Aorta (tissue), 5 donors: ENCODE measurements at regions not wholly inside any gene's neighbourhood (a gene's known extent, or its start where the extent isn't known, plus 50 kb on each side); places are given as distances from the start of the nearest gene placed in this dataset.
"Not testable (repeated sequence)": the region's sequence is repeated elsewhere in the genome, so short reads cannot be mapped to it uniquely, and the experiment has no call there.

Source experiments
- ATAC-seq: fragments of 200-7000 bp; cut with Tn5 transposase; one replicate; pipeline ENCODE4 v1.9.1; 2022; ENCODE audit warnings: moderate library complexity; ENCODE audit not compliant: low FRiP score
- DNase-seq, 2 donors: peaks; one replicate each; pipeline ENCODE4 v3.0.0-alpha.2; 2020
- H3K27ac ChIP-seq, 2 donors: one replicate each; pipeline ENCODE4 v1.5.1; 2013; ENCODE audit warnings: low read length in 2 of 2, mild to moderate bottlenecking in 2 of 2, moderate library complexity in 2 of 2, control low read depth in 1 of 2, inconsistent platforms in 1 of 2, low read depth in 1 of 2
- H3K27me3 ChIP-seq, 2 donors: one replicate each; pipeline ENCODE4 v1.6.1; 2013; ENCODE audit warnings: control low read depth in 1 of 2, low read length in 1 of 2, mild to moderate bottlenecking in 1 of 2, moderate library complexity in 1 of 2; ENCODE audit not compliant: insufficient read depth in 2 of 2, control insufficient read depth in 1 of 2
- H3K36me3 ChIP-seq, 2 donors: one replicate each; pipeline ENCODE4 v1.6.1; 2013; ENCODE audit warnings: control low read depth in 1 of 2, low read length in 1 of 2, mild to moderate bottlenecking in 1 of 2; ENCODE audit not compliant: insufficient read depth in 2 of 2, control insufficient read depth in 1 of 2
- H3K4me1 ChIP-seq, 2 donors: one replicate each; pipeline ENCODE4 v1.6.1; 2013; ENCODE audit warnings: low read length in 2 of 2, control low read depth in 1 of 2, mild to moderate bottlenecking in 1 of 2, moderate library complexity in 1 of 2; ENCODE audit not compliant: insufficient read depth in 2 of 2, control insufficient read depth in 1 of 2
- H3K4me3 ChIP-seq, 2 donors: one replicate each; pipeline ENCODE4 v1.5.1; 2013; ENCODE audit warnings: low read length in 2 of 2, control low read depth in 1 of 2, mild to moderate bottlenecking in 1 of 2
- H3K9me3 ChIP-seq: one replicate; pipeline ENCODE4 v1.6.1; 2013; ENCODE audit warnings: mild to moderate bottlenecking, low read length; ENCODE audit not compliant: control insufficient read depth
- WGBS, 2 donors: extraction: QIAGEN DNeasy Blood & Tissue Kit; methylation state at CpG; one replicate each; pipeline ENCODE4 v1.1.7; 2013; 5-methylcytosine and 5-hydroxymethylcytosine counted together
- intact Hi-C, 2 donors: fragments of 100-400 bp; cut with DNase I; formaldehyde crosslinking; loops; one replicate each; pipeline versions ENCODE4 v1.14.2 to v1.15.0; 2022
- donor health status: healthy with polysubstance abuse.
- donor health status: Bipolar disorder and iron deficiency.
- donor health status: DM: no; HTN: no; CAD: no.
- donor health status: DM: no; HTN: no; CAD: no.
- donor health status: DM: yes; HTN: yes; CAD: no.

DNA sequence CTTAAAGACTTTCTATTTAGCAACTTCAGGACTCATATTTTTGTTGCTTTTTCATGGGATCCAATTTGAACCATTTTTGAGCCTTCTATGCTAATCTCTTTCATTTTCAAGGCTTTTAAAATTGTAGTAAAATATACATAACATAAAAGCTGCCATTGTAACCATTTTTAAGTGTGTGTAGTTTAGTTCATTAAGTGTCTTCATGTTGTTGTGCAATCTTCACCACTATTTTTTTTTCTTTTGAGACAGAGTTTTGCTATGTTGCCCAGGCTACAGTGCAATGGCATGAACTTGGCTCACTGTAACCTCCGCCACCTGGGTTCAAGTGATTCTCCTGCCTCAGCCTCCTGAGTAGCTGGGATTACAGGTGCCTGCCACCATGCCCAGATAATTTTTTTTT, 451.6 kb downstream of the TMEM114 start:
- Histone ChIP-seq H3K27me3 (no peaks in the 10 kb centered on the region), H3K4me3 (no peak overlapping the region), H3K9me3 (no peaks in the 10 kb centered on the region), H3K36me3 (no peaks in the 10 kb centered on the region), H3K4me1 (no peaks in the 10 kb centered on the region), H3K27ac (no peak overlapping the region)
- no peak for ATAC-seq
- intact Hi-C loops: loop anchor here in 1 of 2 donors (10.0 kb wide), 1 partner anchor 64 kb away; no protein-coding TSS in a partner anchor
- 95 to 99% methylated on average over 1 of the region's 1 CpG for WGBS, 2 donors
- DNase-seq: no peak

- 69 to 70% methylated on average over 8 of the region's 8 CpGs for WGBS, 2 donors
- Histone ChIP-seq H3K4me1 (no peaks in the 10 kb centered on the region), H3K36me3 (no peaks in the 10 kb centered on the region), H3K9me3 (no peaks in the 10 kb centered on the region), H3K27me3 (no peaks in the 10 kb centered on the region), H3K27ac (no peak overlapping the region), H3K4me3 (no peak overlapping the region)
- intact Hi-C loops: loop anchor here in 1 of 2 donors (10.0 kb wide), 1 partner anchor 63 kb away; no protein-coding TSS in a partner anchor
- ATAC-seq (no peak), DNase-seq (no peak)
Observed at GRCh38 chr16:8137606-8138005, 452.7 kb downstream of the TMEM114 start.

GRCh38 chr16:8130197-8130596, 460.1 kb downstream of the TMEM114 start:
- Histone ChIP-seq H3K4me1 (no peaks in the 10 kb centered on the region), H3K9me3 (peaks cover 2% of the 10 kb centered on the region), H3K27me3 (no peaks in the 10 kb centered on the region), H3K27ac (no peak overlapping the region), H3K36me3 (no peaks in the 10 kb centered on the region), H3K4me3 (no peak overlapping the region)
- intact Hi-C loops: loop anchor here in 1 of 2 donors (10.0 kb wide), 1 partner anchor 55 kb away; no protein-coding TSS in a partner anchor
- ATAC-seq: no peak
- DNase-seq: no peak
- WGBS, 2 donors: 77 to 82% methylated on average over 4 of the region's 4 CpGs

DNA sequence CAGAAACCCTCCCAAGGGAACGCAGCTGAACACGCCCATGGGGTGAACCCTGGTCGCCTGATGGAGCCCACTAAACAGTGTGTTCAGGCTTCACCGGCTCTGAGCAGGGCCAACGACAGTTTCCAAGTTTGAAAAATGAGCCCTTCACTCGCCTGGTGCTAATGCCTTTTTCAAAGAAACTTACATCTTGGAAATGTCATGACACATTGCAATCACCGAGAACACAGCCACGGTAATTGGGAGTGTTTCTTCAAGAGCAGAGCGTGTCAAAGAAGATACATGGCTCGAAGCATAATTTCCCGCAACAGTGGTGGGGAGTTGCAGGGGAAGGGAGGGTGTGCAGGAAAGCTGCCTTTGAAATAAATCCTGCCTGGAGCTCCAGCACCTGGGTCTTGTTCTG, 463.2 kb downstream of the TMEM114 start:
- WGBS, 2 donors: 50 to 55% methylated on average over 11 of the region's 11 CpGs
- Histone ChIP-seq H3K27me3 (no peaks in the 10 kb centered on the region), H3K27ac (no peak overlapping the region), H3K4me1 (no peaks in the 10 kb centered on the region), H3K9me3 (peaks cover 2% of the 10 kb centered on the region), H3K36me3 (no peaks in the 10 kb centered on the region), H3K4me3 (no peak overlapping the region)
- intact Hi-C loops: no loop called here
- DNase-seq (no peak), ATAC-seq (no peak)

DNA sequence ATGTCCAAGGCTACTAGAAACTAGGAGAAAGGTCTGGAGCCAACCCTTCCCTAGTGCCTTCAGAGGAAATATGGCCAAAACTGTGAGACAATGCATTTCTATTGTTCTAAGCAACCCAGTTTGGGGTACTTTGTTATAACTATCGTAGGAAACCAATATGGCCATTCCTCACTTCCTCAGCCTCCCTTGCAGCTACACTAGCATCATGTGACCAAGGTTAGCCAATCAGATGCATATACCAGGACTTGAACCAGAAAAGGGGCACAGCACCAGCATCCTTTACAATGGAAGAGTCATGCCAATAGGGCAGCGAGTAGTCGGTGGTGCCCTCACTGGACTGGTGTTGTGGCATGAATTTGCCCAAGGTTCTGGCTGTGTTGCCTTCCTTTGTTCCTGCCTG, 464.0 kb downstream of the TMEM114 start:
- no peaks in the 10 kb centered on the region for H3K4me1 ChIP-seq
- H3K27me3 ChIP-seq: no peaks in the 10 kb centered on the region
- H3K4me3 ChIP-seq: no peak overlapping the region
- H3K27ac ChIP-seq: no peak overlapping the region
- H3K9me3 ChIP-seq: peaks cover 2% of the 10 kb centered on the region
- 95% methylated on average over 3 of the region's 3 CpGs for WGBS, 2 donors
- ATAC-seq: no peak
- no peak for DNase-seq
- H3K36me3 ChIP-seq: no peaks in the 10 kb centered on the region
- intact Hi-C loops: no loop called here

DNA sequence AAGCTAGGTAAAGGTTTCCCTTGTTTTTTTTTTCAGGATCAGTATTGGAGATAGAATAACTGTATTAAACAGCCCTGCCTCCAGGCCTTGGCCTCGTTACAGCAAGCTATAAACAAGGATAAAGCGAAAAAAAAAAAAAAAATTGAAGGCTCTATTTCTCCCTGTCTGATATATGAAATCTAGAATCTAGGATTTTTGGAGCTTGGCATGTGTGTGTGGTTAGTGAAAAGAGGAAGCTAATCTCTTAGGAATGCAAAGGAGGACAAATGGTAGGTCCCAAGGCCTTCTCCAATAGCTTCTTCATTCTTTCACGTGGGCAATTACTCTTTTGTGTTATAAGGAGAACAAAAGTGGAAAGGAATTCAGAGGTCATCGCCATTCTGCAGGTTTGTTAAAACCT, 470.3 kb downstream of the TMEM114 start:
- WGBS, 2 donors: 58 to 70% methylated on average over 4 of the region's 4 CpGs
- intact Hi-C loops: no loop called here

GRCh38 chr16:8115814-8116213, 474.5 kb downstream of the TMEM114 start:
- WGBS, 2 donors: 30 to 63% methylated on average over 2 of the region's 2 CpGs

More for the DNA sequence above, 470.3 kb downstream of the TMEM114 start:
- DNase-seq (no peak), ATAC-seq (no peak)
- no peaks in the 10 kb centered on the region for H3K4me1 ChIP-seq
- no peak overlapping the region for H3K4me3 ChIP-seq
- no peaks in the 10 kb centered on the region for H3K27me3 ChIP-seq
- H3K36me3 ChIP-seq: no peaks in the 10 kb centered on the region
- no peak overlapping the region for H3K27ac ChIP-seq
- H3K9me3 ChIP-seq: no peaks in the 10 kb centered on the region

GRCh38 chr16:8114941-8115340, 475.4 kb downstream of the TMEM114 start:
- ATAC-seq, H3K4me3 ChIP-seq, H3K27me3 ChIP-seq, H3K36me3 ChIP-seq, intact Hi-C loops, DNase-seq, H3K4me1 ChIP-seq, H3K9me3 ChIP-seq, H3K27ac ChIP-seq: not testable (repeated sequence)
- 95 to 98% methylated on average over 29 to 32 of the region's 32 CpGs for WGBS, 2 donors

More at GRCh38 chr16:8115814-8116213, 474.5 kb downstream of the TMEM114 start:
- no peak overlapping the region for H3K27ac ChIP-seq
- intact Hi-C loops: no loop called here
- H3K9me3 ChIP-seq: peaks cover 1% of the 10 kb centered on the region
- ATAC-seq (no peak), DNase-seq (no peak)
- no peaks in the 10 kb centered on the region for H3K4me1 ChIP-seq
- no peaks in the 10 kb centered on the region for H3K36me3 ChIP-seq
- no peak overlapping the region for H3K4me3 ChIP-seq
- H3K27me3 ChIP-seq: no peaks in the 10 kb centered on the region

DNA sequence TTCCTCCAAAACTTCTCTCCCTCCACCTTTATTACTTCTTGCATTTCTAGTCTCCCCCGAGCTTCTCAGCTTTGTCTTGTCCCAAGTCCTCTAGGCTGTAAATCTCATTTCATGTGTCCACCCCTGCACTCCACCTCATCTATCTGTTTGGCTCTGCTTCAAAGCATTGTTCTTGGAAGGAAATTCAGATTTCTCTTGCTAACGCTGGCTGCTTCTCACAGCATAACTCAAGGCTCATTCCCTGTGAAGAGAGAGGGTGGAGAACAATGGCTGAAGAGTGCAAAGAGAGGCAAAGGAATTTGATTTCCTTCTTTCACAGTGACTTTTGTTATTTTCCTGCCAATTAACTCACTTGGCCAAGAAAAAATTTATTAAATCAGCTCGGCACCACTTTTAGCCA, 476.5 kb downstream of the TMEM114 start:
- Histone ChIP-seq H3K4me3 (no peak overlapping the region), H3K9me3 (peaks cover 1% of the 10 kb centered on the region), H3K27me3 (no peaks in the 10 kb centered on the region), H3K4me1 (no peaks in the 10 kb centered on the region), H3K36me3 (no peaks in the 10 kb centered on the region), H3K27ac (no peak overlapping the region)
- no peak for DNase-seq
- intact Hi-C loops: no loop called here
- ATAC-seq: no peak
- WGBS, 2 donors: 79 to 80% methylated on average over 3 of the region's 3 CpGs
